ENCODE measurements at regions not wholly inside any gene's neighbourhood (a gene's known extent, or its start where the extent isn't known, plus 50 kb on each side); places are given as distances from the start of the nearest gene placed in this dataset.

DNA sequence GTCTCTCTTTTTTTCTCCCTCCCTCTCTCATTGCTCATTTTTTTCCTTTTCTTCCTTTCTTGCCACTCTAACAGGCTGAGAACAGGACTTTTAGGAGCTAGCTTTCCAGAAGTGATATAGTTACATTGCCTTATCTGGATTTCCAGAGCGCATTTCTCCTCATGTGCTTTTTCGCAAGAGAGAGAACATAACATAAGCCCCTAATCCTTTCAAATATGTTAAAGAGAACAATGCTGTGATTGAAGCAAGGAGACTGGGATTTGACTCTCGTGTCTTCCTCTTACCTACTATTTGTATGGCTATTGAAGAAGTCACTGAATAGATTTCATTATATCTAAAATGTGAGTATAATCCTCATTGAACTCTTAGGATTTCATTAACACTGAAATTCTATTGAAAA is 101.2 kb upstream of the PRPS1L1 start:
- TF ChIP-seq ZNF138 (CRISPR knock-in tag; conservative IDR thresholded peaks at IDR 0.05) (no peak), CBFB (CRISPR knock-in tag; IDR thresholded peaks at IDR 0.05; ENCODE audit: low read depth) (no peak), CREB1 (CRISPR knock-in tag; IDR thresholded peaks at IDR 0.05) (no peak), MXD4 (CRISPR knock-in tag; IDR thresholded peaks at IDR 0.05; ENCODE audit: borderline replicate concordance) (no peak), FOXK1 (CRISPR knock-in tag; IDR thresholded peaks at IDR 0.05) (no peak), TCF7 (CRISPR knock-in tag; IDR thresholded peaks at IDR 0.05; ENCODE audit: low read depth) (no peak), TP53 (CRISPR knock-in tag; IDR thresholded peaks at IDR 0.05) (no peak), SOX15 (CRISPR knock-in tag; IDR thresholded peaks at IDR 0.05) (no peak), GTF2I (CRISPR knock-in tag; conservative IDR thresholded peaks at IDR 0.05) (no peak)
- TF ChIP-seq, protein P1, sequence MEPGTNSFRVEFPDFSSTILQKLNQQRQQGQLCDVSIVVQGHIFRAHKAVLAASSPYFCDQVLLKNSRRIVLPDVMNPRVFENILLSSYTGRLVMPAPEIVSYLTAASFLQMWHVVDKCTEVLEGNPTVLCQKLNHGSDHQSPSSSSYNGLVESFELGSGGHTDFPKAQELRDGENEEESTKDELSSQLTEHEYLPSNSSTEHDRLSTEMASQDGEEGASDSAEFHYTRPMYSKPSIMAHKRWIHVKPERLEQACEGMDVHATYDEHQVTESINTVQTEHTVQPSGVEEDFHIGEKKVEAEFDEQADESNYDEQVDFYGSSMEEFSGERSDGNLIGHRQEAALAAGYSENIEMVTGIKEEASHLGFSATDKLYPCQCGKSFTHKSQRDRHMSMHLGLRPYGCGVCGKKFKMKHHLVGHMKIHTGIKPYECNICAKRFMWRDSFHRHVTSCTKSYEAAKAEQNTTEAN (CRISPR knock-in tag; IDR thresholded peaks at IDR 0.05): no peak
- TF ChIP-seq, protein P2, sequence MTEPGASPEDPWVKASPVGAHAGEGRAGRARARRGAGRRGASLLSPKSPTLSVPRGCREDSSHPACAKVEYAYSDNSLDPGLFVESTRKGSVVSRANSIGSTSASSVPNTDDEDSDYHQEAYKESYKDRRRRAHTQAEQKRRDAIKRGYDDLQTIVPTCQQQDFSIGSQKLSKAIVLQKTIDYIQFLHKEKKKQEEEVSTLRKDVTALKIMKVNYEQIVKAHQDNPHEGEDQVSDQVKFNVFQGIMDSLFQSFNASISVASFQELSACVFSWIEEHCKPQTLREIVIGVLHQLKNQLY (CRISPR knock-in tag; IDR thresholded peaks at IDR 0.05): no peak
- TF ChIP-seq, protein P3, sequence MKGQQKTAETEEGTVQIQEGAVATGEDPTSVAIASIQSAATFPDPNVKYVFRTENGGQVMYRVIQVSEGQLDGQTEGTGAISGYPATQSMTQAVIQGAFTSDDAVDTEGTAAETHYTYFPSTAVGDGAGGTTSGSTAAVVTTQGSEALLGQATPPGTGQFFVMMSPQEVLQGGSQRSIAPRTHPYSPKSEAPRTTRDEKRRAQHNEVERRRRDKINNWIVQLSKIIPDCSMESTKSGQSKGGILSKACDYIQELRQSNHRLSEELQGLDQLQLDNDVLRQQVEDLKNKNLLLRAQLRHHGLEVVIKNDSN (CRISPR knock-in tag; IDR thresholded peaks at IDR 0.05): no peak
- TF ChIP-seq, protein P4, sequence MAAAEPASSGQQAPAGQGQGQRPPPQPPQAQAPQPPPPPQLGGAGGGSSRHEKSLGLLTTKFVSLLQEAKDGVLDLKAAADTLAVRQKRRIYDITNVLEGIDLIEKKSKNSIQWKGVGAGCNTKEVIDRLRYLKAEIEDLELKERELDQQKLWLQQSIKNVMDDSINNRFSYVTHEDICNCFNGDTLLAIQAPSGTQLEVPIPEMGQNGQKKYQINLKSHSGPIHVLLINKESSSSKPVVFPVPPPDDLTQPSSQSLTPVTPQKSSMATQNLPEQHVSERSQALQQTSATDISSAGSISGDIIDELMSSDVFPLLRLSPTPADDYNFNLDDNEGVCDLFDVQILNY (CRISPR knock-in tag; IDR thresholded peaks at IDR 0.05): no peak
- TF ChIP-seq, protein P5, sequence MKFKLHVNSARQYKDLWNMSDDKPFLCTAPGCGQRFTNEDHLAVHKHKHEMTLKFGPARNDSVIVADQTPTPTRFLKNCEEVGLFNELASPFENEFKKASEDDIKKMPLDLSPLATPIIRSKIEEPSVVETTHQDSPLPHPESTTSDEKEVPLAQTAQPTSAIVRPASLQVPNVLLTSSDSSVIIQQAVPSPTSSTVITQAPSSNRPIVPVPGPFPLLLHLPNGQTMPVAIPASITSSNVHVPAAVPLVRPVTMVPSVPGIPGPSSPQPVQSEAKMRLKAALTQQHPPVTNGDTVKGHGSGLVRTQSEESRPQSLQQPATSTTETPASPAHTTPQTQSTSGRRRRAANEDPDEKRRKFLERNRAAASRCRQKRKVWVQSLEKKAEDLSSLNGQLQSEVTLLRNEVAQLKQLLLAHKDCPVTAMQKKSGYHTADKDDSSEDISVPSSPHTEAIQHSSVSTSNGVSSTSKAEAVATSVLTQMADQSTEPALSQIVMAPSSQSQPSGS (CRISPR knock-in tag; IDR thresholded peaks at IDR 0.05; ENCODE audit: borderline replicate concordance, low read depth): no peak
- TF ChIP-seq, protein P6, sequence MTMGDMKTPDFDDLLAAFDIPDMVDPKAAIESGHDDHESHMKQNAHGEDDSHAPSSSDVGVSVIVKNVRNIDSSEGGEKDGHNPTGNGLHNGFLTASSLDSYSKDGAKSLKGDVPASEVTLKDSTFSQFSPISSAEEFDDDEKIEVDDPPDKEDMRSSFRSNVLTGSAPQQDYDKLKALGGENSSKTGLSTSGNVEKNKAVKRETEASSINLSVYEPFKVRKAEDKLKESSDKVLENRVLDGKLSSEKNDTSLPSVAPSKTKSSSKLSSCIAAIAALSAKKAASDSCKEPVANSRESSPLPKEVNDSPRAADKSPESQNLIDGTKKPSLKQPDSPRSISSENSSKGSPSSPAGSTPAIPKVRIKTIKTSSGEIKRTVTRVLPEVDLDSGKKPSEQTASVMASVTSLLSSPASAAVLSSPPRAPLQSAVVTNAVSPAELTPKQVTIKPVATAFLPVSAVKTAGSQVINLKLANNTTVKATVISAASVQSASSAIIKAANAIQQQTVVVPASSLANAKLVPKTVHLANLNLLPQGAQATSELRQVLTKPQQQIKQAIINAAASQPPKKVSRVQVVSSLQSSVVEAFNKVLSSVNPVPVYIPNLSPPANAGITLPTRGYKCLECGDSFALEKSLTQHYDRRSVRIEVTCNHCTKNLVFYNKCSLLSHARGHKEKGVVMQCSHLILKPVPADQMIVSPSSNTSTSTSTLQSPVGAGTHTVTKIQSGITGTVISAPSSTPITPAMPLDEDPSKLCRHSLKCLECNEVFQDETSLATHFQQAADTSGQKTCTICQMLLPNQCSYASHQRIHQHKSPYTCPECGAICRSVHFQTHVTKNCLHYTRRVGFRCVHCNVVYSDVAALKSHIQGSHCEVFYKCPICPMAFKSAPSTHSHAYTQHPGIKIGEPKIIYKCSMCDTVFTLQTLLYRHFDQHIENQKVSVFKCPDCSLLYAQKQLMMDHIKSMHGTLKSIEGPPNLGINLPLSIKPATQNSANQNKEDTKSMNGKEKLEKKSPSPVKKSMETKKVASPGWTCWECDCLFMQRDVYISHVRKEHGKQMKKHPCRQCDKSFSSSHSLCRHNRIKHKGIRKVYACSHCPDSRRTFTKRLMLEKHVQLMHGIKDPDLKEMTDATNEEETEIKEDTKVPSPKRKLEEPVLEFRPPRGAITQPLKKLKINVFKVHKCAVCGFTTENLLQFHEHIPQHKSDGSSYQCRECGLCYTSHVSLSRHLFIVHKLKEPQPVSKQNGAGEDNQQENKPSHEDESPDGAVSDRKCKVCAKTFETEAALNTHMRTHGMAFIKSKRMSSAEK (CRISPR knock-in tag; IDR thresholded peaks at IDR 0.05; ENCODE audit: borderline replicate concordance): no peak
- Mint-ChIP-seq H3K9me3 (no peaks in the 10 kb centered on the region), H3K4me3 (no peak overlapping the region), H3K27ac (no peak overlapping the region), H3K4me1 (peaks cover 2% of the 10 kb centered on the region), H3K36me3 (no peaks in the 10 kb centered on the region), H3K27me3 (ENCODE audit: low read depth) (no peaks in the 10 kb centered on the region)
- DNase-seq (ENCODE audit: low spot score) (no peak), ATAC-seq (no peak)
- POLR2A ChIA-PET: no interaction called here
- CTCF ChIA-PET: no interaction called here

DNA sequence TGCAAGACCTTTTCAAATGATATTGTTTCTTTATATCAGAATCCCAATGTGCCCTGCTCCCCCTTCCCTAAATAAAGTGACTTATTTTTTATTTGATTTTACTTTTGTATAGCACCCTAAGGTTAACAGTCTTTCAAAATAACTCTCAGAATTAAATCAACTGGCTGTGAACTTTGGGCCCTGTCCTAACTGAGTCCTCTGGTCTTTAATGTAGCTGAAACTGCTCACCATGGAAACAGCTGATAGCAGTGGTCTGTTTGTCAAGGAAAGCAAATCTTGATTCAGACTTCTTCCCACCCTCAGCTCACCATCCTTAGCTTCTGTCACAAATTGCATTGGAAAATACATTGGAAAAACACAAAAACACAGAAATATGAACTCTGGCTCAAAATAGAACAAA is 105.2 kb upstream of the PRPS1L1 start:
- DNase-seq (ENCODE audit: low spot score) (no peak), ATAC-seq (no peak)
- no peaks in the 10 kb centered on the region for H3K36me3 Mint-ChIP-seq
- ChIA-PET POLR2A (no interaction called here), CTCF (no interaction called here)
- H3K27ac Mint-ChIP-seq: no peak overlapping the region
- peaks cover 2% of the 10 kb centered on the region for H3K4me1 Mint-ChIP-seq
- no peak overlapping the region for H3K4me3 Mint-ChIP-seq
- H3K9me3 Mint-ChIP-seq: no peaks in the 10 kb centered on the region
- no peaks in the 10 kb centered on the region for H3K27me3 Mint-ChIP-seq (ENCODE audit: low read depth)
- TF ChIP-seq, protein P7, sequence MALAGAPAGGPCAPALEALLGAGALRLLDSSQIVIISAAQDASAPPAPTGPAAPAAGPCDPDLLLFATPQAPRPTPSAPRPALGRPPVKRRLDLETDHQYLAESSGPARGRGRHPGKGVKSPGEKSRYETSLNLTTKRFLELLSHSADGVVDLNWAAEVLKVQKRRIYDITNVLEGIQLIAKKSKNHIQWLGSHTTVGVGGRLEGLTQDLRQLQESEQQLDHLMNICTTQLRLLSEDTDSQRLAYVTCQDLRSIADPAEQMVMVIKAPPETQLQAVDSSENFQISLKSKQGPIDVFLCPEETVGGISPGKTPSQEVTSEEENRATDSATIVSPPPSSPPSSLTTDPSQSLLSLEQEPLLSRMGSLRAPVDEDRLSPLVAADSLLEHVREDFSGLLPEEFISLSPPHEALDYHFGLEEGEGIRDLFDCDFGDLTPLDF (CRISPR knock-in tag; IDR thresholded peaks at IDR 0.05): no peak
- TF ChIP-seq NFATC4 (CRISPR knock-in tag; IDR thresholded peaks at IDR 0.05) (no peak), ZNF423 (CRISPR knock-in tag; IDR thresholded peaks at IDR 0.05) (no peak), SMAD4 (CRISPR knock-in tag; IDR thresholded peaks at IDR 0.05) (no peak), TP53 (CRISPR knock-in tag; IDR thresholded peaks at IDR 0.05) (no peak), OVOL2 (CRISPR knock-in tag; IDR thresholded peaks at IDR 0.05; ENCODE audit: borderline replicate concordance) (no peak)
- TF ChIP-seq, protein P8, sequence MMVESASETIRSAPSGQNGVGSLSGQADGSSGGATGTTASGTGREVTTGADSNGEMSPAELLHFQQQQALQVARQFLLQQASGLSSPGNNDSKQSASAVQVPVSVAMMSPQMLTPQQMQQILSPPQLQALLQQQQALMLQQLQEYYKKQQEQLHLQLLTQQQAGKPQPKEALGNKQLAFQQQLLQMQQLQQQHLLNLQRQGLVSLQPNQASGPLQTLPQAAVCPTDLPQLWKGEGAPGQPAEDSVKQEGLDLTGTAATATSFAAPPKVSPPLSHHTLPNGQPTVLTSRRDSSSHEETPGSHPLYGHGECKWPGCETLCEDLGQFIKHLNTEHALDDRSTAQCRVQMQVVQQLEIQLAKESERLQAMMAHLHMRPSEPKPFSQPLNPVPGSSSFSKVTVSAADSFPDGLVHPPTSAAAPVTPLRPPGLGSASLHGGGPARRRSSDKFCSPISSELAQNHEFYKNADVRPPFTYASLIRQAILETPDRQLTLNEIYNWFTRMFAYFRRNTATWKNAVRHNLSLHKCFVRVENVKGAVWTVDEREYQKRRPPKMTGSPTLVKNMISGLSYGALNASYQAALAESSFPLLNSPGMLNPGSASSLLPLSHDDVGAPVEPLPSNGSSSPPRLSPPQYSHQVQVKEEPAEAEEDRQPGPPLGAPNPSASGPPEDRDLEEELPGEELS (CRISPR knock-in tag; IDR thresholded peaks at IDR 0.05): no peak
- TF ChIP-seq, protein P9, sequence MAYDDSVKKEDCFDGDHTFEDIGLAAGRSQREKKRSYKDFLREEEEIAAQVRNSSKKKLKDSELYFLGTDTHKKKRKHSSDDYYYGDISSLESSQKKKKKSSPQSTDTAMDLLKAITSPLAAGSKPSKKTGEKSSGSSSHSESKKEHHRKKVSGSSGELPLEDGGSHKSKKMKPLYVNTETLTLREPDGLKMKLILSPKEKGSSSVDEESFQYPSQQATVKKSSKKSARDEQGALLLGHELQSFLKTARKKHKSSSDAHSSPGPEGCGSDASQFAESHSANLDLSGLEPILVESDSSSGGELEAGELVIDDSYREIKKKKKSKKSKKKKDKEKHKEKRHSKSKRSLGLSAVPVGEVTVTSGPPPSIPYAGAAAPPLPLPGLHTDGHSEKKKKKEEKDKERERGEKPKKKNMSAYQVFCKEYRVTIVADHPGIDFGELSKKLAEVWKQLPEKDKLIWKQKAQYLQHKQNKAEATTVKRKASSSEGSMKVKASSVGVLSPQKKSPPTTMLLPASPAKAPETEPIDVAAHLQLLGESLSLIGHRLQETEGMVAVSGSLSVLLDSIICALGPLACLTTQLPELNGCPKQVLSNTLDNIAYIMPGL (CRISPR knock-in tag; IDR thresholded peaks at IDR 0.05): no peak
